HG02571 (cell line): ENCODE measurements at regions not wholly inside any gene's neighbourhood (a gene's known extent, or its start where the extent isn't known, plus 50 kb on each side); places are given as distances from the start of the nearest gene placed in this dataset.

ENCODE experiments used
- ATAC-seq: cut with Tn5 transposase; IDR thresholded peaks from one replicate; pipeline ENCODE4 v1.9.1; 2021; ENCODE audit warnings: mild to moderate bottlenecking, moderate library complexity; ENCODE audit not compliant: unreplicated experiment

- no peak for ATAC-seq
These were observed 69.4 kb upstream of the ALDH1A3 start for GRCh38 chr15:100810229-100810628.

- ATAC-seq, result no peak
These were observed 68.8 kb upstream of the ALDH1A3 start for GRCh38 chr15:100810831-100811230.

- no peak for ATAC-seq
These were observed 66.8 kb upstream of the ALDH1A3 start for GRCh38 chr15:100812802-100813201.

- ATAC-seq, result no peak
These were observed 60.7 kb upstream of the ALDH1A3 start for GRCh38 chr15:100818927-100819326.

GRCh38 chr15:100820528-100820927, 59.1 kb upstream of the ALDH1A3 start:
- ATAC-seq, result no peak

GRCh38 chr15:100821327-100821726, 58.3 kb upstream of the ALDH1A3 start:
- no peak for ATAC-seq

GRCh38 chr15:100824211-100824610, 55.4 kb upstream of the ALDH1A3 start:
- ATAC-seq, result no peak

GRCh38 chr15:100829457-100829856, 50.2 kb upstream of the ALDH1A3 start:
- ATAC-seq, result no peak
